ENCODE measurements at regions not wholly inside any gene's neighbourhood (a gene's known extent, or its start where the extent isn't known, plus 50 kb on each side); places are given as distances from the start of the nearest gene placed in this dataset.

GRCh38 chrX:87160435-87161010 lies 357.1 kb upstream of the KLHL4 start (continued):
- no peak for TF ChIP-seq TAF1 (IDR thresholded peaks at IDR 0.05; ENCODE audit: low read depth, low read length)
- no peak for TF ChIP-seq RNF2 (IDR thresholded peaks at IDR 0.05; ENCODE audit: borderline replicate concordance, low read depth, low read length, missing control alignments, poor library complexity, severe bottlenecking)
- no peak for TF ChIP-seq NRF1 (IDR thresholded peaks at IDR 0.05; ENCODE audit: low read depth, low read length)
- no peak for TF ChIP-seq FOSL1 (IDR thresholded peaks at IDR 0.05; ENCODE audit: insufficient read depth, low read depth, low read length)
- no peak for TF ChIP-seq USF2 (IDR thresholded peaks at IDR 0.05; ENCODE audit: low read length)
- no peak for TF ChIP-seq RFX5 (IDR thresholded peaks at IDR 0.05; ENCODE audit: borderline replicate concordance, low read depth, low read length)
- no peak for TF ChIP-seq BCL11A (IDR thresholded peaks at IDR 0.05; ENCODE audit: low read depth in 2 of 2, low read length in 2 of 2)
